ENCODE measurements at regions not wholly inside any gene's neighbourhood (a gene's known extent, or its start where the extent isn't known, plus 50 kb on each side); places are given as distances from the start of the nearest gene placed in this dataset.

DNA sequence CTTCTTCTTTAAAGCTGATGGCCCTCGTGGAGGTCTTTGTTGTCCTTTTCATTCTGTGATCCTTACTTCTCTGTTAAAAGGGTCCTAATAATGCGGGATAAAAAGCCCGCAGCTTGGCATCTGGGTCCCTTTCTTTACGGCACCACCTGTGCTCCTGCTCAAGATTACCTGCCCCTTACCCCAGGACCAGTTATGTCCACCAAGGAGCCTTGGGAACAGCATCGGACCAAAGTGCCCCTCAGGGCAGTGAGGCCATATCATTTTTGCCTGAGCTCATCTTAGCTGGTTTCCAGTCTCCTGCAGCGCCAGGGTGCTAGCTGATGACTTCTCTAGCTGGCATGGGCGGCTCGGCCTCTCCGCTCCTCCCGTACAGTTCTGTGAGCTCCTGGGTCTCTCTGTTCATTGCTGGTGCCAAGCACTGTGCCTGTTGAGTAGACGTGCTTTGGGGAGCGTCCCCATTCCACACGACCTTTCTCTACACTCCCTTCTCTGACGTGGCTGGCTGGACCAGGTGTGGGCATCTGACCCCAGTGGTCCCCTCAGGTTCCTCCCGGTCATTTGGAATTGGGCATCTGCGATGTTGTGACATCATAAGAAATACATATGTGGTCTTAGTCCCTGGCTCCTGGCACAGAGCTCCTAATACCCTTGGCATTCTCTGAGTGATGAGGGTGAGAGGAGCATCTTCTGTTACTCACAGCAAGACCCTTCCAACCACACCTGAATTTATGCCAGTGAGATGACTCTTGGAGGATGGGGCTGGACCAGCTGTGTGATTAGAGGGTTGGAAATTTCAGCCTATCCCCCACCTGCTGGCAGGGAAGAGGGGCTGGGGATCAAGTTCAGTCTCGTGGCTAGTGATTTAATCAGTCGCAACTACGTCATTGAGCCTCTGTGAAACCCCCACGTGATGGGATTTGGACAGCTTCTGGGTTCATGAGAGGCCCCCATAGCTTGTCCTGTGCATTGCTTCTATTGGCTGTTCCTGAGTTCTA, 134.2 kb upstream of the HS6ST1 start:
- DNase-seq = no peak

DNA sequence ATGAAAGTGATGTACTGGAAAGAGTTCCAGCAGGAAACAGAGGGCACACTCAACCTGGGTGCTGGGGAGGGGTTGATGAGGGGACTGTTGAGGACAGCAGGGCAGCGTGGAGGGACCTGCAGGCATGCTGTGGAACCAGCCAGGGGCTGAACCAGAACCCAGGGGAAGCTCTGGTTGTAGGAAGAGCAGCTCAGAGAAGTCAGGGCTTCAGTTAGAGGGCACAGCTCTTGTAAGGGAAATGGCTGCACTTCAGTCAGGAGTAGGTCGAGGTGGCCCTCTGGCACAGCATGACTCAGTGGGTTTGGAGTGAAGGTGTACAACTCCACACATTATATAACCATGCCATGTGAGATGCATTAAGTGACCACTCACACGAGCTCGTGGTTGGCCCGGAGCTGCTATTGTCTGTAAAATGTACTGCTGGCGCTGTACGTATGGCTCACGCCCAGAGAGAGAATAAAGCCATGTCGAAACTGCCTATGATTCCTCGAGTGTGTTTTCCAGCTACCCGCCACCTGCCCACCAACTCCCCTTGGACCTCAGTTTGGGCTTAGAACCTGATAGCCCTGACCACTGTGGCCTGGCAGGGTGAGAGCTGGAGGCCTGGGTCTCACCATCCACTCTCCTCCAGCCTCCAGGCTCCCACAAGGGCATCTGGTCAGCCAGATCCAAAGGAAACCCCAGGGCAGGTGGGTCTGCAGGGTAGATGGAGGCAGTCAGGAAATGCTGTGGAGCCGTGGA, 136.5 kb upstream of the HS6ST1 start:
- no peak for DNase-seq

DNA sequence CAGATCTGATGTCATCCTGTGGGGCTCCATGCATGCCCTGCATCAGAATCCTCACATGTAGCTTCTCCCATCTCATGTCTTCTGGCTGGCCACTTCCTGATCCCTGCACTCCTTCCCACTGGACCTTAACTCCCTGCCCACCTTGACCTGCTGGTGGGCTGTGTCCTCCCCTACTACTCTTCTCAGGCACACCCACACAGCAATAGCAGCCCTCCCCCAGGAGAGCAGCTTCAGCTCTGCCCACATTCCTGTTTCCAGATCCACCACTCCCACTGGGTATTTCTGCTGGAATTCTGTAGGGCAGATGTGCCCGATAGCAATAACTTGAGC, 137.0 kb upstream of the HS6ST1 start:
- no peak for DNase-seq

DNA sequence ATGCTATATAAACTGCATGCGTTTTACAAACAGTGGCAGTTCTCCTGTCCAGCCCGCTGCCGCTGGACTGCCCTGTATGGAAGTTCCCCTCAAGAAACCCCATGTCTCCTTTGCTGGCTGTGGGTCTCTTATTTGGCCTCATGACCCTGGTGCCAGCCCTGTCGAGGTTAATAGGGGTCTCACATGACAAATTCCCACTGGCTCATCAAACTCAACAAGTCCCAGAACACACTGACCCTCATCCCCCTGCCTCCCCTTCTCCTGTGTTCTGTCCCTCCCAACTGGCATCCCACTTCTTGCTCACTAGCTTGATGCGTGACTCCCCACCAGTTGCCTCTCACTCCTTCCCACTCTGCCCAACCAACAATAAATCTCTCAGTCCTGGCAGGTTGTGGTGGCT, 137.6 kb upstream of the HS6ST1 start:
- no peak for DNase-seq

DNA sequence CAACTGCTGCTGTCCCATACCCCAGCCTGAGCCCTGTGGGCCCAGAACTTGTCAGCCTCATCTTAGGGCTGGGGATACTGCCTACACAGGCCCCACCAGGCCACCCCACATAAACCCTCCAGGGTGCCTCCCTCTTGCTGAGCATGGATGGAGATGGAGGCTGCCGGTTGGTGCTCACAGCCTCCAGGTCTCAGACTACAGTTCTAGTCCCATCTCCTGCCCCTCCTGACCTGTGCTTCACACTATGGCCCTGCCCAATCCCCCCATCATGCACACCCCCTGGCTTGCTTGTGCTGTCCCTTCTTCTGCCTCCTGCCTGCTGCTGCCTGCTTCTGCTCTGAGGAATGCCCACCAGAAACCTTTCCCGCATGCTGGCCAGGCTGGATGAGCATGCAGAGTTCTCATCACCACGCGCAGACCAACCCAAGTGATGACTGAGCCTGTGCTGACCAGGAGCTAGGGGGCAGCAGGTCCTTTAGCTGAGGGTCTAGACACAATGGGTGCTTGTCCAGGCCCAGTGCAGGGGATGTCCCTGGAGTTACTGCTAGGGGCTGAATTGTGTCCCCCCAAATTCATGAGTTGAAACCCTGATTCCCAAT, 138.4 kb upstream of the HS6ST1 start:
- no peak for DNase-seq

GRCh38 chr2:128457716-128458115, 139.0 kb upstream of the HS6ST1 start:
- DNase-seq = no peak

- DNase-seq = no peak
Measured at GRCh38 chr2:128458505-128458904, 139.8 kb upstream of the HS6ST1 start.

GRCh38 chr2:128464456-128464855, 145.8 kb upstream of the HS6ST1 start:
- DNase-seq = no peak

GRCh38 chr2:128465246-128466170, 146.8 kb upstream of the HS6ST1 start:
- no peak for DNase-seq

DNA sequence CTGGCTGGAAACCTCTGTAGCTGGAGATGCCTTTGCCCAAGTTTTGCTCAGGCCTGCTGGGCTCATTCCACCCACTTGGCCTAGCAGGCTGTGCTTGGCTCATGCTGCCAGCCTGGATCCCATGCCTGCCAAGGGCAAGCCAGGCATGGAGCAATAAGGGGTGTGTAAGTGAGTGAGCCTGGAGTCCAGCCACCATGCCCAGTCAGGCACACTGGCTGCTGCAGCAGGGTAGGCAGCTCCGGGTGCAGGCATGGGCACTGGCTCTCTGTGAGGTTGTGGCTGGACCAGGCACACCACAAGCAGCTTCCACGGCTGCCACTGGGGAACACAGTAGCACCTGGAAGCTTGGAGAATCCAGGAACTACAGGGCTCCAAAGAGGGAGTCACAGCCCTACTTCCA, 147.7 kb upstream of the HS6ST1 start:
- DNase-seq = no peak

GRCh38 chr2:128466776-128467175, 148.1 kb upstream of the HS6ST1 start:
- DNase-seq = no peak

- DNase-seq = no peak
Measured at GRCh38 chr2:128467321-128467969, 148.8 kb upstream of the HS6ST1 start.

DNA sequence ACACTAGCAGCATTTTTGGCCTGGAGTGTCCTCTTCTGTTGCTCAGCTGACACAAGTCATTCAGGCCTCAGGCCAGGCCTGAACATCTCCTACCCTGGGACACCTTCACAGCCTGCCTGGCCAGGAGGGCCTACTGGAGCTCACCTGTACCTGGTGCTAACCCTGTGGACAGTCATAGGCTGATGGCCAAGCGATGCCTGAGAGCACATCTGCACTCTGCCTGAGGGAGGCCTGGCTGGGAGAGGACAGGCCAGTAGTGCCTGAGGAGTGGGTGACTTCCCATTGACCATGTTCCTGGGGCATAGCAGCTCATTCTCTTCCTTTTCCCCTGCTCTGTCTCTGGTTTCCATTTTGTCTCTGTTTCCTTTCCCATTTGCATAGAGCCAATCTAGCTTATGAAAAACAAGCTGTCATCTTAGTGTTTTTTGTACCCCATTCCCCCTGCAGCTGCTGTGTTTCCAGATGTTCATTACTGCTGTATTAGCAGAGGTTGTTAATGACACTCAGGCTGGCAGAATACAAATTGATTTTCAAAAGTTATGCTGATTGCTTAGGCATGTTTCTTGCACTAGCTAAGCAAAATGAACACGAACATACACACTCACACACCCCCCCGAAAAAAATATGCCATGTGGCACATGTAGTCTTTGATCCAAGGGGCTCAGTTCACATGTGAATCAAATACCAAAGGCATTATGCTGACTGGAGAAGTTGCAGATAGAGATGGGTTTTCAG, 149.7 kb upstream of the HS6ST1 start:
- DNase-seq = no peak

- DNase-seq = no peak
Measured at GRCh38 chr2:128469203-128469602, 150.5 kb upstream of the HS6ST1 start.

- no peak for DNase-seq
Measured at GRCh38 chr2:128469875-128470274, 151.2 kb upstream of the HS6ST1 start.

- no peak for DNase-seq
Measured at GRCh38 chr2:128472789-128473174, 154.1 kb upstream of the HS6ST1 start.

GRCh38 chr2:128473175-128474035, 154.7 kb upstream of the HS6ST1 start:
- peak; percentile 50 for DNase-seq

DNA sequence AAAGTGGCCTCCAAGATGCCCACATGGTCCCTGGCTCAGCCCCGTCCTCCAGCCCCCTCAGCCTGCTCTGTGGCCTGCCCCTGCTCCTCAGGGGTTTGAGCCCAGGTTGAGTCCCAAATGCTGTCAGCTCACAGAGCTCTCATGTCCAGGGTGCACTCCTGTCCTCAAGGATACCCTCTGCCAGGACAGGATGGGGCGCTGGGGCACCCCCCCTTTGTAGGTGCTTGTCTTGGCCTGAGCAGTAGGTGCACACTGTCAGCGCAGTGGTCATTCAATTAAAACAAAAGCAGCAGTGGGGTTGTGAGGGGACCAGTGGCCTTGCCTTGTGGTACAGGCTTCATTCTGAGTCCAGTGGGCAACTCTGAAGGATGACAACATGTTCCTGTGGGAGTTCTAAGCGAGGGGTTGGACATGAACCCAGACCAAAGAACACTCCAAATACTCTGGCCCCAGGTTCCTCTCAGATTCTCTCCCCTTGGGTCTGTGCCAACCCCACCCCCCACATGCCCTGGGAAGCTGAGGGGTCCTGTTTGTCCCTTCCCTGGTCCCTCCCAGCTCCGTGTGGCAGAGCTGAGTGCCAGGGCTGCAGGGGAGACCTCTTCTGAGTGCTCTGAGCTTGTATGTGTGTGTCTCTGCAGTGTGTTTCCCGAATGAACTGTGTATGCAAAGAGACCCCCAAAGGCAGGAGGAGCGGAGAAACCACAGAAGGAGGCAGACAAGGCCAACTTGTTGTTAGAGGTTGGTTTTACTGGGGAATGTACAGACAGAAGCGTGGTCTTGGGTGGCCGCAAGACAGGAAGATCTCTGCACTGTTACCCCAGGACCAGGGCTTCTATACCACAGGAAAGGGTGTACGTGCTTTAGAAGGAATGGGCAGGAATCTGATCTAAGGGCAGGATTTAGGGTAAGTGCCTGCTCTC, 155.6 kb upstream of the HS6ST1 start:
- no peak for DNase-seq

GRCh38 chr2:128474962-128475361, 156.3 kb upstream of the HS6ST1 start:
- no peak for DNase-seq

Data from SIG-M5 (cell line).